GM23338 (cell line): ENCODE measurements at regions not wholly inside any gene's neighbourhood (a gene's known extent, or its start where the extent isn't known, plus 50 kb on each side); places are given as distances from the start of the nearest gene placed in this dataset.

Experiments
- ATAC-seq: fragments of 200-7000 bp; cut with Tn5 transposase; 3 replicates; pipeline ENCODE4 v1.9.1; 2020
- DNase-seq: peaks from one replicate; pipeline ENCODE4 v3.0.0-alpha.2; 2015; ENCODE audit warnings: low spot score
- H2AFZ ChIP-seq: fragments of 200-600 bp; sonication (generic); 2 replicates; pipeline ENCODE4 v1.8.0; 2016; ENCODE audit warnings: antibody characterized with exemption, mild to moderate bottlenecking, moderate library complexity
- H3F3A ChIP-seq: fragments of 200-600 bp; sonication (generic); replicated peaks from 2 replicates; pipeline ENCODE4 v1.8.0; 2017; ENCODE audit warnings: antibody characterized with exemption, mixed run types, low read depth
- H3K27ac ChIP-seq: fragments of 200-600 bp; sonication (generic); 2 replicates; pipeline ENCODE4 v1.6.1; 2016; ENCODE audit warnings: low read depth
- H3K27me3 ChIP-seq: fragments of 200-600 bp; sonication (generic); 2 replicates; pipeline ENCODE4 v1.8.0; 2016; ENCODE audit warnings: mild to moderate bottlenecking, mixed run types, moderate library complexity; ENCODE audit not compliant: insufficient read depth
- H3K36me3 ChIP-seq: fragments of 200-600 bp; sonication (generic); 2 replicates; pipeline ENCODE4 v1.8.0; 2016; ENCODE audit warnings: mild to moderate bottlenecking; ENCODE audit not compliant: insufficient read depth
- H3K4me1 ChIP-seq: fragments of 200-600 bp; sonication (generic); 2 replicates; pipeline ENCODE4 v1.8.0; 2016; ENCODE audit warnings: mild to moderate bottlenecking, moderate library complexity; ENCODE audit not compliant: insufficient read depth
- H3K4me2 ChIP-seq: fragments of 200-600 bp; sonication (generic); 2 replicates; pipeline ENCODE4 v1.7.1; 2017; ENCODE audit warnings: mixed run types
- H3K4me3 ChIP-seq: fragments of 200-600 bp; sonication (generic); 2 replicates; pipeline ENCODE4 v1.6.1; 2016; ENCODE audit warnings: mixed run types
- H3K79me2 ChIP-seq: fragments of 200-600 bp; sonication (generic); replicated peaks from 2 replicates; pipeline ENCODE4 v1.8.0; 2017; ENCODE audit warnings: mild to moderate bottlenecking; ENCODE audit not compliant: insufficient read depth
- H3K9me2 ChIP-seq: fragments of 200-600 bp; sonication (generic); 2 replicates; pipeline ENCODE4 v1.8.0; 2017; ENCODE audit not compliant: insufficient read depth
- H4K20me1 ChIP-seq: fragments of 200-600 bp; sonication (generic); replicated peaks from 2 replicates; pipeline ENCODE4 v1.8.0; 2017; ENCODE audit warnings: mild to moderate bottlenecking; ENCODE audit not compliant: insufficient read depth
- H3K27ac Mint-ChIP-seq: 2 replicates; pipeline ENCODE4 v1.8.0; 2020; ENCODE audit warnings: inconsistent platforms, mild to moderate bottlenecking, moderate library complexity, mixed read lengths
- H3K27me3 Mint-ChIP-seq: 3 replicates; pipeline ENCODE4 v1.8.0; 2022; ENCODE audit warnings: low read depth, mild to moderate bottlenecking, moderate library complexity, mixed read lengths, inconsistent platforms; ENCODE audit not compliant: insufficient read depth, poor library complexity
- H3K36me3 Mint-ChIP-seq: 3 replicates; pipeline ENCODE4 v1.8.0; 2021; ENCODE audit warnings: low read depth, mild to moderate bottlenecking, inconsistent platforms, moderate library complexity, mixed read lengths
- H3K4me1 Mint-ChIP-seq: 3 replicates; pipeline ENCODE4 v1.8.0; 2020; ENCODE audit warnings: mild to moderate bottlenecking, inconsistent platforms, mixed read lengths
- H3K4me3 Mint-ChIP-seq: 3 replicates; pipeline ENCODE4 v1.8.0; 2021; ENCODE audit warnings: moderate library complexity, mild to moderate bottlenecking, inconsistent platforms, mixed read lengths
- H3K9me3 Mint-ChIP-seq: 3 replicates; pipeline ENCODE4 v1.8.0; 2020; ENCODE audit warnings: moderate library complexity, mild to moderate bottlenecking, inconsistent platforms, mixed read lengths
- CREB1 ChIP-seq: fragments of 250-450 bp; sonication (Bioruptor Pico); IDR thresholded peaks from 2 replicates; pipeline ENCODE4 v1.5.0; 2020; ENCODE audit warnings: low read depth, mild to moderate bottlenecking, moderate library complexity
- CTCF ChIP-seq, 2 experiments: fragments of 200-600 bp in 1 of 2; sonication (generic) in 1 of 2; conservative IDR thresholded peaks; 2 replicates each; pipeline versions ENCODE4 v1.5.1 to v1.6.1; 2016 to 2017; ENCODE audit warnings: antibody characterized with exemption in 2 of 2, low read depth in 2 of 2, mild to moderate bottlenecking in 2 of 2, moderate library complexity in 1 of 2
- ETS1 ChIP-seq: IDR thresholded peaks from 2 replicates; pipeline ENCODE4 v1.6.1; 2016; ENCODE audit warnings: antibody characterized with exemption
- EZH2 ChIP-seq: fragments of 200-600 bp; sonication (generic); IDR thresholded peaks from one replicate; pipeline ENCODE4 v1.8.0; 2017; ENCODE audit warnings: antibody characterized with exemption, mild to moderate bottlenecking, low read depth; ENCODE audit not compliant: unreplicated experiment
- EZH2phosphoT487 ChIP-seq: fragments of 200-600 bp; sonication (generic); IDR thresholded peaks from one replicate; pipeline ENCODE4 v1.8.1; 2018; ENCODE audit warnings: antibody characterized with exemption; ENCODE audit not compliant: unreplicated experiment
- JUNB ChIP-seq: IDR thresholded peaks from one replicate; pipeline ENCODE4 v1.6.1; 2016; ENCODE audit warnings: antibody characterized with exemption; ENCODE audit not compliant: unreplicated experiment
- NANOG ChIP-seq: IDR thresholded peaks from 2 replicates; pipeline ENCODE4 v1.6.1; 2016; ENCODE audit warnings: antibody characterized with exemption, borderline replicate concordance
- POLR2AphosphoS5 ChIP-seq: IDR thresholded peaks from 2 replicates; pipeline ENCODE4 v1.6.1; 2016; ENCODE audit warnings: antibody characterized with exemption, low read depth
- REST ChIP-seq: IDR thresholded peaks from one replicate; pipeline ENCODE4 v1.6.1; 2018; ENCODE audit warnings: antibody characterized with exemption; ENCODE audit not compliant: unreplicated experiment
- STAT1 ChIP-seq: IDR thresholded peaks from one replicate; pipeline ENCODE4 v1.6.1; 2016; ENCODE audit warnings: antibody characterized with exemption; ENCODE audit not compliant: unreplicated experiment
- ZNF114 ChIP-seq: fragments of 250-450 bp; sonication (Bioruptor Pico); IDR thresholded peaks from 2 replicates; pipeline ENCODE4 v1.5.0; 2020; ENCODE audit warnings: mild to moderate bottlenecking, moderate library complexity
- ZNF331 ChIP-seq: fragments of 250-450 bp; sonication (Bioruptor Pico); IDR thresholded peaks from 2 replicates; pipeline ENCODE4 v1.5.0; 2020; ENCODE audit warnings: low read depth, mild to moderate bottlenecking, moderate library complexity
- ZNF462 ChIP-seq: fragments of 250-450 bp; sonication (Bioruptor Pico); IDR thresholded peaks from 2 replicates; pipeline ENCODE4 v1.5.0; 2020; ENCODE audit warnings: mild to moderate bottlenecking, moderate library complexity

GRCh38 chr12:74971201-74971600, 238.4 kb downstream of the KCNC2 start:
- Histone ChIP-seq H2AFZ (no peak overlapping the region), H3K4me1 (no peaks in the 10 kb centered on the region), H3F3A (no peaks in the 10 kb centered on the region), H3K9me2 (0 out of 2 replicates have a peak, but pooled peaks cover 4% of the 10 kb centered on the region), H3K4me2 (no peak overlapping the region), H3K27ac (no peak overlapping the region), H3K4me3 (no peak overlapping the region), H3K79me2 (no peaks in the 10 kb centered on the region), H3K36me3 (no peaks in the 10 kb centered on the region), H4K20me1 (no peaks in the 10 kb centered on the region), H3K27me3 (no peaks in the 10 kb centered on the region)
- DNase-seq (no peak), ATAC-seq (no peak)
- H3K4me1 Mint-ChIP-seq = no peaks in the 10 kb centered on the region
- H3K4me3 Mint-ChIP-seq = no peak overlapping the region
- no peaks in the 10 kb centered on the region for H3K27me3 Mint-ChIP-seq
- no peaks in the 10 kb centered on the region for H3K36me3 Mint-ChIP-seq
- H3K27ac Mint-ChIP-seq = no peak overlapping the region
- H3K9me3 Mint-ChIP-seq = no peaks in the 10 kb centered on the region
- TF ChIP-seq CREB1 (CRISPR knock-in tag) = no peak
- no peak for TF ChIP-seq ETS1
- no peak for TF ChIP-seq REST
- TF ChIP-seq ZNF114 = no peak
- no peak for TF ChIP-seq ZNF331
- TF ChIP-seq EZH2 = no peak
- no peak for TF ChIP-seq NANOG
- no peak for TF ChIP-seq ZNF462
- no peak for TF ChIP-seq EZH2phosphoT487
- no peak for TF ChIP-seq CTCF (conservative IDR thresholded peaks at IDR 0.05; ENCODE audit: low read depth in 2 of 2)
- TF ChIP-seq POLR2AphosphoS5 = no peak
- TF ChIP-seq JUNB = no peak
- no peak for TF ChIP-seq STAT1
